ENCODE measurements at regions not wholly inside any gene's neighbourhood (a gene's known extent, or its start where the extent isn't known, plus 50 kb on each side); places are given as distances from the start of the nearest gene placed in this dataset.

- ATAC-seq: no peak
- Histone ChIP-seq H3K79me2 (ENCODE audit: control insufficient read depth, insufficient read depth, low read length) (no peaks in the 10 kb centered on the region), H3K27me3 (replicated peaks in 1 of 2; ENCODE audit: control insufficient read depth in 2 of 2, insufficient read depth in 2 of 2, low read length in 1 of 2) (no peaks in the 10 kb centered on the region; a peak in 1 of 4 replicates), H2AFZ (ENCODE audit: control insufficient read depth, low read depth, low read length) (no peak overlapping the region), H3K9me3 (replicated peaks; ENCODE audit: control insufficient read depth, insufficient read depth, low read length) (no peaks in the 10 kb centered on the region), H3K4me3 (no peak overlapping the region), H3K36me3 (ENCODE audit: control insufficient read depth in 2 of 2, insufficient read depth in 2 of 2, low read length in 1 of 2) (no peaks in the 10 kb centered on the region), H3K4me1 (ENCODE audit: control insufficient read depth, insufficient read depth, low read length) (no peaks in the 10 kb centered on the region), H3K9ac (ENCODE audit: control insufficient read depth, insufficient read depth, low read length) (no peak overlapping the region), H3K27ac (ENCODE audit: control insufficient read depth, insufficient read depth) (no peak overlapping the region), H4K20me1 (ENCODE audit: control insufficient read depth, insufficient read depth) (no peaks in the 10 kb centered on the region), H3K4me2 (ENCODE audit: control insufficient read depth, insufficient read depth) (no peak overlapping the region)
- intact Hi-C loops (cut with micrococcal nuclease; ENCODE audit: unreplicated experiment): loop anchor here (2.0 kb wide), 1 partner anchor 441 kb away; no protein-coding TSS in a partner anchor
- 50% methylated on average over 6 of the region's 6 CpGs for WGBS (ENCODE audit: insufficient coverage, insufficient replicate concordance, low lambda C conversion rate, missing lambda C conversion rate)
- BruUV-seq (replicated peaks): no TSS peak
- ChIA-PET RAD21 (ENCODE audit: unreplicated experiment) (interaction anchor here (0.9 to 5.9 kb wide), 15 partner anchors 15 to 444 kb away, joined by 3 to 109 read pairs (median 9); partner anchors contain the start of gene HNRNPU), CTCF (interaction anchor here (0.9 to 5.5 kb wide), 19 partner anchors 9 to 444 kb away, joined by 3 to 239 read pairs (median 13); partner anchors contain the start of genes COX20 and HNRNPU), POLR2A (no interaction called here), SMC1A (ENCODE audit: uncharacterized antibody, unreplicated experiment) (interaction anchor here (1.1 to 4.0 kb wide), 23 partner anchors 8 to 439 kb away, joined by 3 to 91 read pairs (median 10); partner anchors contain the start of genes COX20 and HNRNPU)
- no peak for FAIRE-seq
- in situ Hi-C loops (cut with MboI): loop anchor here (5.0 kb wide), 2 partner anchors 241 to 436 kb away; no protein-coding TSS in a partner anchor
- no peak for DNase-seq (ENCODE audit: low read depth, low spot score)
- no peak for TF ChIP-seq HDAC2 (IDR thresholded peaks at IDR 0.05)
- no peak for TF ChIP-seq HDGF (IDR thresholded peaks at IDR 0.05)
- no peak for TF ChIP-seq KDM1A (IDR thresholded peaks at IDR 0.05; ENCODE audit: borderline replicate concordance)
These were observed 111.2 kb upstream of the KIF26B start for GRCh38 chr1:245043611-245043940.

GRCh38 chr1:245041058-245041698 is 113.6 kb upstream of the KIF26B start:
- Histone ChIP-seq H3K27ac (ENCODE audit: control insufficient read depth, insufficient read depth) (no peak overlapping the region), H3K36me3 (ENCODE audit: control insufficient read depth in 2 of 2, insufficient read depth in 2 of 2, low read length in 1 of 2) (no peaks in the 10 kb centered on the region), H3K9ac (ENCODE audit: control insufficient read depth, insufficient read depth, low read length) (no peak overlapping the region), H2AFZ (ENCODE audit: control insufficient read depth, low read depth, low read length) (no peak overlapping the region), H3K9me3 (replicated peaks; ENCODE audit: control insufficient read depth, insufficient read depth, low read length) (no peaks in the 10 kb centered on the region), H3K4me1 (ENCODE audit: control insufficient read depth, insufficient read depth, low read length) (no peaks in the 10 kb centered on the region), H3K4me2 (ENCODE audit: control insufficient read depth, insufficient read depth) (no peak overlapping the region), H3K79me2 (ENCODE audit: control insufficient read depth, insufficient read depth, low read length) (no peaks in the 10 kb centered on the region), H3K27me3 (replicated peaks in 1 of 2; ENCODE audit: control insufficient read depth in 2 of 2, insufficient read depth in 2 of 2, low read length in 1 of 2) (no peaks in the 10 kb centered on the region), H3K4me3 (no peak overlapping the region), H4K20me1 (ENCODE audit: control insufficient read depth, insufficient read depth) (no peaks in the 10 kb centered on the region)
- BruUV-seq (replicated peaks): no TSS peak
- CTCF ChIA-PET: interaction anchor here (1.2 to 5.5 kb wide), 16 partner anchors 9 to 451 kb away, joined by 3 to 239 read pairs (median 14); partner anchors contain the start of genes COX20 and HNRNPU
- SMC1A ChIA-PET (ENCODE audit: uncharacterized antibody, unreplicated experiment): interaction anchor here (1.0 to 4.0 kb wide), 18 partner anchors 20 to 437 kb away, joined by 3 to 91 read pairs (median 8); partner anchors contain the start of gene HNRNPU
- in situ Hi-C loops (cut with MboI) (loop anchor here (5.0 kb wide), 2 partner anchors 239 to 434 kb away; no protein-coding TSS in a partner anchor), intact Hi-C loops (cut with micrococcal nuclease; ENCODE audit: unreplicated experiment) (no loop called here)
- FAIRE-seq (peak; percentile 27), DNase-seq (ENCODE audit: low read depth, low spot score) (no peak), ATAC-seq (peak; percentile 40; the same call in 2 of the 3 replicates)
- POLR2A ChIA-PET: interaction anchor here (0.9 kb wide), 1 partner anchor 179 kb away, joined by 7 read pairs; no protein-coding TSS in a partner anchor
- RAD21 ChIA-PET (ENCODE audit: unreplicated experiment): interaction anchor here (0.8 to 5.9 kb wide), 10 partner anchors 9 to 437 kb away, joined by 3 to 109 read pairs (median 8); no protein-coding TSS in a partner anchor
- 63% methylated on average over 9 of the region's 9 CpGs for whole genome bisulfite sequencing (ENCODE audit: insufficient coverage, insufficient replicate concordance, low lambda C conversion rate, missing lambda C conversion rate)
- no peak for TF ChIP-seq SREBF1 (IDR thresholded peaks at IDR 0.05; ENCODE audit: low read length)
- TF ChIP-seq ZNF622 (IDR thresholded peaks at IDR 0.05): no peak
- no peak for TF ChIP-seq E2F4 (IDR thresholded peaks at IDR 0.05; ENCODE audit: low read depth, low read length)
- no peak for TF ChIP-seq NFYB (IDR thresholded peaks at IDR 0.05; ENCODE audit: insufficient read depth, low read depth, low read length)
- TF ChIP-seq ZBTB11 (CRISPR knock-in tag; IDR thresholded peaks at IDR 0.05): no peak
- TF ChIP-seq TARDBP (IDR thresholded peaks at IDR 0.05; ENCODE audit: borderline replicate concordance): no peak
- no peak for TF ChIP-seq ZNF207 (IDR thresholded peaks at IDR 0.05; ENCODE audit: borderline replicate concordance)
- no peak for TF ChIP-seq IKZF1 (conservative IDR thresholded peaks at IDR 0.05)
- TF ChIP-seq RELA (IDR thresholded peaks at IDR 0.05; ENCODE audit: borderline replicate concordance, partially characterized antibody): no peak
- TF ChIP-seq SIX5 (IDR thresholded peaks at IDR 0.05; ENCODE audit: low read depth, low read length, severe bottlenecking): no peak
